GM23248 (cell line): ENCODE measurements at regions not wholly inside any gene's neighbourhood (a gene's known extent, or its start where the extent isn't known, plus 50 kb on each side); places are given as distances from the start of the nearest gene placed in this dataset.

Experiments used
- EZH2 ChIP-seq: fragments of 200-600 bp; sonication (generic); IDR thresholded peaks from 2 replicates; pipeline ENCODE4 v1.6.1; 2018; ENCODE audit warnings: antibody characterized with exemption, mild to moderate bottlenecking; ENCODE audit not compliant: insufficient read depth, poor library complexity, severe bottlenecking
- EZH2phosphoT487 ChIP-seq: fragments of 200-600 bp; sonication (generic); IDR thresholded peaks from 2 replicates; pipeline ENCODE4 v1.6.1; 2018; ENCODE audit warnings: antibody characterized with exemption, moderate library complexity, mild to moderate bottlenecking, low read depth; ENCODE audit not compliant: insufficient read depth

- TF ChIP-seq EZH2 (no peak), EZH2phosphoT487 (no peak)
Measured at GRCh38 chr1:104636581-104636980, 886.9 kb downstream of the AMY1C start.
